DMS153 (cell line): ENCODE measurements at regions not wholly inside any gene's neighbourhood (a gene's known extent, or its start where the extent isn't known, plus 50 kb on each side); places are given as distances from the start of the nearest gene placed in this dataset.

Experiments
- DNase-seq: peaks from one replicate; lab custom pipeline; 2025; lab: John Stamatoyannopoulos, UW

- DNase-seq = no peak
Measured at GRCh38 chr12:41981758-41982157, 162.9 kb downstream of the GXYLT1 start.

- no peak for DNase-seq
Measured at GRCh38 chr12:41981013-41981412, 163.7 kb downstream of the GXYLT1 start.

GRCh38 chr12:41980390-41980789 lies 164.3 kb downstream of the GXYLT1 start:
- no peak for DNase-seq

- DNase-seq = no peak
Measured at GRCh38 chr12:41979574-41979973, 165.1 kb downstream of the GXYLT1 start.

- no peak for DNase-seq
Measured at GRCh38 chr12:41972598-41972997, 172.1 kb downstream of the GXYLT1 start.

GRCh38 chr12:41972196-41972595 lies 172.5 kb downstream of the GXYLT1 start:
- DNase-seq = no peak

GRCh38 chr12:41970744-41971143 lies 173.9 kb downstream of the GXYLT1 start:
- no peak for DNase-seq

- DNase-seq = no peak
Measured at GRCh38 chr12:41968599-41968998, 176.1 kb downstream of the GXYLT1 start.

GRCh38 chr12:41967668-41968500 lies 176.8 kb downstream of the GXYLT1 start:
- DNase-seq = peak; percentile 61

GRCh38 chr12:41966916-41967315 lies 177.8 kb downstream of the GXYLT1 start:
- DNase-seq = no peak

GRCh38 chr12:41966001-41966400 lies 178.7 kb downstream of the GXYLT1 start:
- DNase-seq = peak; percentile 23

GRCh38 chr12:41963398-41963797 lies 181.3 kb downstream of the GXYLT1 start:
- no peak for DNase-seq

- peak; percentile 59 for DNase-seq
Measured at GRCh38 chr12:41962171-41962572, 182.5 kb downstream of the GXYLT1 start.

GRCh38 chr12:41959271-41959670 lies 185.4 kb downstream of the GXYLT1 start:
- no peak for DNase-seq

- DNase-seq = no peak
Measured at GRCh38 chr12:41956353-41956752, 188.3 kb downstream of the GXYLT1 start.

GRCh38 chr12:41950455-41950854 lies 194.2 kb downstream of the GXYLT1 start:
- no peak for DNase-seq

GRCh38 chr12:41946106-41946505 lies 198.6 kb downstream of the GXYLT1 start:
- DNase-seq = no peak

GRCh38 chr12:41944216-41944615 lies 200.5 kb downstream of the GXYLT1 start:
- DNase-seq = no peak

- no peak for DNase-seq
Measured at GRCh38 chr12:41943671-41944070, 201.0 kb downstream of the GXYLT1 start.

GRCh38 chr12:41942354-41942753 lies 202.3 kb downstream of the GXYLT1 start:
- DNase-seq = no peak

- DNase-seq = no peak
Measured at GRCh38 chr12:41941079-41941478, 203.6 kb downstream of the GXYLT1 start.

- no peak for DNase-seq
Measured at GRCh38 chr12:41940571-41940970, 204.1 kb downstream of the GXYLT1 start.

GRCh38 chr12:41936333-41936732 lies 208.3 kb downstream of the GXYLT1 start:
- no peak for DNase-seq

GRCh38 chr12:41935911-41936310 lies 208.8 kb downstream of the GXYLT1 start:
- no peak for DNase-seq
